SK-N-SH treated with all-trans-retinoic acid at 6 μM for 48 hours (cell line): ENCODE measurements at regions not wholly inside any gene's neighbourhood (a gene's known extent, or its start where the extent isn't known, plus 50 kb on each side); places are given as distances from the start of the nearest gene placed in this dataset.

Experiments
- ATAC-seq: fragments of 200-7000 bp; cut with Tn5 transposase; 3 replicates; pipeline ENCODE4 v1.9.1; 2020; ENCODE audit warnings: mild to moderate bottlenecking, moderate library complexity
- ARNTL ChIP-seq: fragments of 450-650 bp; formaldehyde crosslinking; IDR thresholded peaks from 2 replicates; pipeline ENCODE4 v1.5.0; 2020; ENCODE audit warnings: low read depth, mild to moderate bottlenecking, moderate library complexity, borderline replicate concordance
- CREB5 ChIP-seq: fragments of 250-450 bp; sonication (Bioruptor Pico); IDR thresholded peaks from 2 replicates; pipeline ENCODE4 v1.5.1; 2020; ENCODE audit warnings: low read depth, mild to moderate bottlenecking, moderate library complexity
- CSDC2 ChIP-seq: fragments of 250-450 bp; sonication (Bioruptor Pico); IDR thresholded peaks from 2 replicates; pipeline ENCODE4 v1.5.0; 2020; ENCODE audit warnings: mild to moderate bottlenecking, moderate library complexity
- GLIS3 ChIP-seq: fragments of 250-450 bp; sonication (Bioruptor Pico); IDR thresholded peaks from 2 replicates; pipeline ENCODE4 v1.5.0; 2020; ENCODE audit warnings: mild to moderate bottlenecking, moderate library complexity
- ISL1 ChIP-seq: fragments of 250-450 bp; sonication (Bioruptor Pico); IDR thresholded peaks from 2 replicates; pipeline ENCODE4 v2.1.2; 2022; ENCODE audit warnings: mild to moderate bottlenecking, moderate library complexity
- OSR1 ChIP-seq: fragments of 250-450 bp; sonication (Bioruptor Pico); IDR thresholded peaks from 2 replicates; pipeline ENCODE4 v1.8.0; 2022; ENCODE audit warnings: moderate library complexity, mild to moderate bottlenecking, inconsistent platforms
- PATZ1 ChIP-seq: fragments of 250-450 bp; sonication (Bioruptor Pico); IDR thresholded peaks from 2 replicates; pipeline ENCODE4 v1.8.0; 2020; ENCODE audit warnings: mild to moderate bottlenecking, moderate library complexity, borderline replicate concordance
- POU6F1 ChIP-seq: fragments of 250-450 bp; sonication (Bioruptor Pico); IDR thresholded peaks from 2 replicates; pipeline ENCODE4 v1.8.0; 2021; ENCODE audit warnings: low read depth, mild to moderate bottlenecking, moderate library complexity, borderline replicate concordance
- PPARA ChIP-seq: fragments of 250-450 bp; sonication (Bioruptor Pico); IDR thresholded peaks from 2 replicates; pipeline ENCODE4 v1.5.0; 2020; ENCODE audit warnings: mild to moderate bottlenecking, borderline replicate concordance
- TCF4 ChIP-seq: fragments of 250-450 bp; sonication (Bioruptor Pico); IDR thresholded peaks from 2 replicates; pipeline ENCODE4 v1.8.0; 2021; ENCODE audit warnings: mild to moderate bottlenecking, moderate library complexity, borderline replicate concordance
- TOX ChIP-seq: fragments of 250-450 bp; sonication (Bioruptor Pico); IDR thresholded peaks from 2 replicates; pipeline ENCODE4 v1.8.0; 2021; ENCODE audit warnings: mild to moderate bottlenecking, moderate library complexity, borderline replicate concordance
- ZFP3 ChIP-seq: fragments of 250-450 bp; sonication (Bioruptor Pico); IDR thresholded peaks from 2 replicates; pipeline ENCODE4 v1.5.0; 2020; ENCODE audit warnings: mild to moderate bottlenecking, moderate library complexity
- ZFP30 ChIP-seq: fragments of 450-650 bp; formaldehyde crosslinking; IDR thresholded peaks from 2 replicates; pipeline ENCODE4 v1.5.0; 2022; ENCODE audit warnings: mild to moderate bottlenecking, moderate library complexity
- ZNF8 ChIP-seq: fragments of 450-650 bp; formaldehyde crosslinking; IDR thresholded peaks from 2 replicates; pipeline ENCODE4 v1.5.0; 2020; ENCODE audit warnings: mild to moderate bottlenecking, moderate library complexity
- TF ChIP-seq, protein P1 (sequence below): fragments of 250-450 bp; sonication (Bioruptor Pico); IDR thresholded peaks from 2 replicates; pipeline ENCODE4 v1.5.0; 2020; ENCODE audit warnings: mild to moderate bottlenecking, moderate library complexity
- TF ChIP-seq, protein P2 (sequence below): fragments of 250-450 bp; sonication (Bioruptor Pico); IDR thresholded peaks from 2 replicates; pipeline ENCODE4 v1.5.1; 2021; ENCODE audit warnings: mild to moderate bottlenecking, moderate library complexity

- TF ChIP-seq TOX (CRISPR knock-in tag) (no peak), CSDC2 (CRISPR knock-in tag) (no peak), ISL1 (CRISPR knock-in tag) (no peak), POU6F1 (no peak), OSR1 (CRISPR knock-in tag) (no peak), ZFP3 (no peak), ARNTL (CRISPR knock-in tag) (no peak), ZNF8 (no peak)
- TF ChIP-seq, protein P1, sequence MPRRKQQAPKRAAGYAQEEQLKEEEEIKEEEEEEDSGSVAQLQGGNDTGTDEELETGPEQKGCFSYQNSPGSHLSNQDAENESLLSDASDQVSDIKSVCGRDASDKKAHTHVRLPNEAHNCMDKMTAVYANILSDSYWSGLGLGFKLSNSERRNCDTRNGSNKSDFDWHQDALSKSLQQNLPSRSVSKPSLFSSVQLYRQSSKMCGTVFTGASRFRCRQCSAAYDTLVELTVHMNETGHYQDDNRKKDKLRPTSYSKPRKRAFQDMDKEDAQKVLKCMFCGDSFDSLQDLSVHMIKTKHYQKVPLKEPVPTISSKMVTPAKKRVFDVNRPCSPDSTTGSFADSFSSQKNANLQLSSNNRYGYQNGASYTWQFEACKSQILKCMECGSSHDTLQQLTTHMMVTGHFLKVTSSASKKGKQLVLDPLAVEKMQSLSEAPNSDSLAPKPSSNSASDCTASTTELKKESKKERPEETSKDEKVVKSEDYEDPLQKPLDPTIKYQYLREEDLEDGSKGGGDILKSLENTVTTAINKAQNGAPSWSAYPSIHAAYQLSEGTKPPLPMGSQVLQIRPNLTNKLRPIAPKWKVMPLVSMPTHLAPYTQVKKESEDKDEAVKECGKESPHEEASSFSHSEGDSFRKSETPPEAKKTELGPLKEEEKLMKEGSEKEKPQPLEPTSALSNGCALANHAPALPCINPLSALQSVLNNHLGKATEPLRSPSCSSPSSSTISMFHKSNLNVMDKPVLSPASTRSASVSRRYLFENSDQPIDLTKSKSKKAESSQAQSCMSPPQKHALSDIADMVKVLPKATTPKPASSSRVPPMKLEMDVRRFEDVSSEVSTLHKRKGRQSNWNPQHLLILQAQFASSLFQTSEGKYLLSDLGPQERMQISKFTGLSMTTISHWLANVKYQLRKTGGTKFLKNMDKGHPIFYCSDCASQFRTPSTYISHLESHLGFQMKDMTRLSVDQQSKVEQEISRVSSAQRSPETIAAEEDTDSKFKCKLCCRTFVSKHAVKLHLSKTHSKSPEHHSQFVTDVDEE (CRISPR knock-in tag), result no peak
- TF ChIP-seq, protein P2, sequence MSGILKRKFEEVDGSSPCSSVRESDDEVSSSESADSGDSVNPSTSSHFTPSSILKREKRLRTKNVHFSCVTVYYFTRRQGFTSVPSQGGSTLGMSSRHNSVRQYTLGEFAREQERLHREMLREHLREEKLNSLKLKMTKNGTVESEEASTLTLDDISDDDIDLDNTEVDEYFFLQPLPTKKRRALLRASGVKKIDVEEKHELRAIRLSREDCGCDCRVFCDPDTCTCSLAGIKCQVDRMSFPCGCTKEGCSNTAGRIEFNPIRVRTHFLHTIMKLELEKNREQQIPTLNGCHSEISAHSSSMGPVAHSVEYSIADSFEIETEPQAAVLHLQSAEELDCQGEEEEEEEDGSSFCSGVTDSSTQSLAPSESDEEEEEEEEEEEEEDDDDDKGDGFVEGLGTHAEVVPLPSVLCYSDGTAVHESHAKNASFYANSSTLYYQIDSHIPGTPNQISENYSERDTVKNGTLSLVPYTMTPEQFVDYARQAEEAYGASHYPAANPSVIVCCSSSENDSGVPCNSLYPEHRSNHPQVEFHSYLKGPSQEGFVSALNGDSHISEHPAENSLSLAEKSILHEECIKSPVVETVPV (CRISPR knock-in tag), result no peak
- no peak for ATAC-seq
Measured at GRCh38 chr6:15881150-15881549, 218.3 kb upstream of the DTNBP1 start.

DNA sequence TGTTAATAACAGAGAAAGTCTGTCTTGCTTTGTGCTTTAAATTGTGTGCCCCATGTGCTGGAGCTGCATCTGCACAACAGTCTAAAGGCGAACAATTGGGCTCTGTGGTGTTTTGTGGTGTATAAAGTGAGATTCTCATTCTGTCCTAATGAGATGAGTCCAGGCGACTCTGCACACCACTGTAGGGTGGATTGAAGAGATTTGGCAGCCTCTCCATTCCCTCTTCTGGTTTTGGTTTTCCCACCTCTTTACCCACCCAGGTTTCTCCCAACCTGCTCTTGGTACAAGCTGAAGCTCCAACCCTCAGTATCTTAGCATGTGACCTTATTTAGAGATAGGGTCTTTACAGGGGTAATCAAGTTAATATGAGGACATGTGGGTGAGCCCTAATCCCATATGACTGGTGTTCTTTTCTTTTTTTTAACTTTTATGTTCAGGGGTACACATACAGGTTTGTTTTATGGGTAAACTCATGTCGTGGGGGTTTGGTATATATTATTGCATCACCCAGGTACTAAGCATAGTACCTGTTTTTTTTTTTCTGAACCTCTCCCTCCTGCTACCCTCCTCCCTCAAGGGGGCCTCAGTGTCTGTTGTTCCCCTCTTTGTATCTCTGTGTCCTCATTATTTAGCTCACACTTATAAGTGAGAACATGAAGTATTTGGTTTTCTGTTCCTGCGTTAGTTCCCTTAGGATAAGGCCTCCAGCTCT lies 217.6 kb upstream of the DTNBP1 start:
- ATAC-seq, result peak; percentile 18; the same call in 1 of the 3 replicates
- TF ChIP-seq, protein P1 (CRISPR knock-in tag), result 0 out of 2 replicates have a peak, but pooled peaks have one; percentile 5
- TF ChIP-seq PATZ1 (CRISPR knock-in tag), result no peak

DNA sequence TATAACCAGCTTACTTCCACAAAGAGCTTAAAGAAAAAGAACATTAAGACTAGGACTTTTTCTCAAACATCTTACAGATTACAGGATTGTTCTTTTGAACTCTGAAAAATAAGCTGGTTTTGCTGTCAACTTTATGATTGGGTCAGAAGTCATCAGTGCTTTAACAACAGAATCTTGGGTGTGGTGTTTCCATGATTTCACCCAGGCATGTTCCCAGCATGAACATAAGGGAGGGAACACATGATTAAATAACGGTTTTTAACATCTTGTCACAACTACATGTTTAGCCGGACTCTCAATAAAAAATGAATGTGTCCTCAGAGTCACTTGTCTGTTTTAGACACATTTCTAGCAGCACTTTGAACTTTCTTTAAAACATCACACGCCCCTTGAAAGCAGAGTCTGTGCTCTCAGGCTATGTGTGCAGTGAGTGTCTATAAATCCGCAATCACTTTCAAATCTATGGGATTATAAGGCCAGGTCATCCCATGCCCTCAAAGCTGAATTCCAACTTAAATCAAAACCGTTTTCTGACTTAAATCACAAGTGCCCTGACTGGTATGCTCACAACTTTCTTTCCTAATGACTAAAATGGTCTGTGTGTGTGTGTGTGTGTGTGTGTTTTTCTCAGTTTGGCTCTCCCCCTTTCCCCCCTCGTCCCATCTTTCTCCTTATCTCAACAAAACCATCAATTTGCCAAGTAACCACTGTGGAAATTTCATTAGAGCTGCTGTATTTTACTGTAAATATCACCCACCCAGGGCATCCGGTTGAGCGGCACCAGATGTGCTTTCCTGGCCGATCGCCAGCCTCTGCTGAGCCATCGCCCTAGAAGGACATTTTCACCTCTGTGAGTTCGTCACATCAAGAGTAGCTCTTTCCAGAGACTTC lies 216.8 kb upstream of the DTNBP1 start:
- peak; percentile 56; the same call in 1 of the 3 replicates for ATAC-seq
- TF ChIP-seq GLIS3 (CRISPR knock-in tag) (0 out of 2 replicates have a peak, but pooled peaks have one; percentile 13), ZFP30 (CRISPR knock-in tag) (no peak), TOX (CRISPR knock-in tag) (no peak), CREB5 (CRISPR knock-in tag) (no peak), TCF4 (CRISPR knock-in tag) (peak; percentile 94), PPARA (peak; percentile 44; the same call in 1 of the 2 replicates), POU6F1 (no peak), OSR1 (CRISPR knock-in tag) (no peak), CSDC2 (CRISPR knock-in tag) (no peak), ZNF8 (peak; percentile 40; the same call in 1 of the 2 replicates)
- TF ChIP-seq, protein P1 (CRISPR knock-in tag), result peak; percentile 86
